EH (cell line): ENCODE measurements at regions not wholly inside any gene's neighbourhood (a gene's known extent, or its start where the extent isn't known, plus 50 kb on each side); places are given as distances from the start of the nearest gene placed in this dataset.
"Not testable (repeated sequence)": the region's sequence is repeated elsewhere in the genome, so short reads cannot be mapped to it uniquely, and the experiment has no call there.

Experiments
- DNase-seq: peaks from one replicate; pipeline ENCODE4 v3.0.0-alpha.2; 2015; ENCODE audit warnings: low read depth

GRCh38 chr17:5899496-5900195 lies 170.5 kb upstream of the WSCD1 start:
- DNase-seq, result no peak

- DNase-seq, result no peak
Observed at GRCh38 chr17:5901731-5902130, 168.4 kb upstream of the WSCD1 start.

- no peak for DNase-seq
Observed at GRCh38 chr17:5902181-5903140, 167.7 kb upstream of the WSCD1 start.

- DNase-seq, result no peak
Observed at GRCh38 chr17:5911919-5912318, 158.3 kb upstream of the WSCD1 start.

- no peak for DNase-seq
Observed at GRCh38 chr17:5913032-5913531, 157.1 kb upstream of the WSCD1 start.

- DNase-seq, result no peak
Observed at GRCh38 chr17:5913641-5914040, 156.5 kb upstream of the WSCD1 start.

GRCh38 chr17:5915337-5915736 lies 154.8 kb upstream of the WSCD1 start:
- DNase-seq, result no peak

GRCh38 chr17:5919089-5919488 lies 151.1 kb upstream of the WSCD1 start:
- no peak for DNase-seq

- peak; percentile 19 for DNase-seq
Observed at GRCh38 chr17:5921512-5922282, 148.5 kb upstream of the WSCD1 start.

- DNase-seq, result no peak
Observed at GRCh38 chr17:5922476-5922875, 147.7 kb upstream of the WSCD1 start.

GRCh38 chr17:5929721-5930120 lies 140.5 kb upstream of the WSCD1 start:
- no peak for DNase-seq

- DNase-seq, result not testable (repeated sequence)
Observed at GRCh38 chr17:5930555-5930954, 139.6 kb upstream of the WSCD1 start.

- no peak for DNase-seq
Observed at GRCh38 chr17:5931616-5932015, 138.6 kb upstream of the WSCD1 start.

- no peak for DNase-seq
Observed at GRCh38 chr17:5933430-5933829, 136.7 kb upstream of the WSCD1 start.

- no peak for DNase-seq
Observed at GRCh38 chr17:5941258-5941657, 128.9 kb upstream of the WSCD1 start.

GRCh38 chr17:5942687-5943086 lies 127.5 kb upstream of the WSCD1 start:
- DNase-seq, result no peak

GRCh38 chr17:5943232-5943631 lies 126.9 kb upstream of the WSCD1 start:
- DNase-seq, result no peak

- no peak for DNase-seq
Observed at GRCh38 chr17:5943982-5944381, 126.2 kb upstream of the WSCD1 start.

- DNase-seq, result no peak
Observed at GRCh38 chr17:5947701-5948180, 122.4 kb upstream of the WSCD1 start.

GRCh38 chr17:5948811-5949210 lies 121.4 kb upstream of the WSCD1 start:
- DNase-seq, result no peak

- DNase-seq, result no peak
Observed at GRCh38 chr17:5950878-5951277, 119.3 kb upstream of the WSCD1 start.

- DNase-seq, result no peak
Observed at GRCh38 chr17:5951912-5952311, 118.3 kb upstream of the WSCD1 start.
